HG03039 (cell line): ENCODE measurements at regions not wholly inside any gene's neighbourhood (a gene's known extent, or its start where the extent isn't known, plus 50 kb on each side); places are given as distances from the start of the nearest gene placed in this dataset.
"Not testable (repeated sequence)": the region's sequence is repeated elsewhere in the genome, so short reads cannot be mapped to it uniquely, and the experiment has no call there.

Source experiments
- ATAC-seq: cut with Tn5 transposase; IDR thresholded peaks from one replicate; pipeline ENCODE4 v1.9.1; 2021; ENCODE audit warnings: mild to moderate bottlenecking, moderate library complexity; ENCODE audit not compliant: unreplicated experiment

DNA sequence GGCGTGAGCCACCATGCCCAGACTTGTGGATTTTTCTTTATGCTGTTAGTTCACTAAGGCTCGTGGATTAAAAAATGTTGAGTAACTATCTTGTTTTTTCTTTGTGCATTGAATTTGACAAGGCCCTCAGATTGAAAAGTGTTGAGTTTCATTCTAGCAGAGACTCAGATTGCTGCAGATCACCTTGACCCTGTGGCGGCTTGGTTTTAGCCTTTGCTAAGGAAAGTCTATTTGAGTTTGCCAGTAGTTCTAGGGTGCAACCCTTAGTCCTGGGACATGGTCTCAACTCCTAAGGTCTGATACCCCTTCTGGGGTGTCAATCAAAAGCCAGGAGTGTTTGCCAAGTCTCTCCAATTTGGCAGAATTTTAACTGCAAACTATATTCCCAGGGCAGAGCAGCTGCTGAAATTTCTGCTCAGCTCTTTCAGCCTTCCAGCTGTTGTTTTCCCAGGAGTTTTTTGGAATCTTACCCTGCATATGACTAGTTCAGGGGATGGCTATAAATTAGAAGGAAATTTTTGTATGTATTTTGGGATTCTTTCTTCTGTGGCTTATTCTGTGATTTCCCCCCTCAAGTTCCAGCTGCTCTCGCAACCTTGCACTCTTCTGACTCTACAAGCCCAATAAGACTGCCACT, 84.3 kb upstream of the HAND1 start:
- no peak for ATAC-seq

DNA sequence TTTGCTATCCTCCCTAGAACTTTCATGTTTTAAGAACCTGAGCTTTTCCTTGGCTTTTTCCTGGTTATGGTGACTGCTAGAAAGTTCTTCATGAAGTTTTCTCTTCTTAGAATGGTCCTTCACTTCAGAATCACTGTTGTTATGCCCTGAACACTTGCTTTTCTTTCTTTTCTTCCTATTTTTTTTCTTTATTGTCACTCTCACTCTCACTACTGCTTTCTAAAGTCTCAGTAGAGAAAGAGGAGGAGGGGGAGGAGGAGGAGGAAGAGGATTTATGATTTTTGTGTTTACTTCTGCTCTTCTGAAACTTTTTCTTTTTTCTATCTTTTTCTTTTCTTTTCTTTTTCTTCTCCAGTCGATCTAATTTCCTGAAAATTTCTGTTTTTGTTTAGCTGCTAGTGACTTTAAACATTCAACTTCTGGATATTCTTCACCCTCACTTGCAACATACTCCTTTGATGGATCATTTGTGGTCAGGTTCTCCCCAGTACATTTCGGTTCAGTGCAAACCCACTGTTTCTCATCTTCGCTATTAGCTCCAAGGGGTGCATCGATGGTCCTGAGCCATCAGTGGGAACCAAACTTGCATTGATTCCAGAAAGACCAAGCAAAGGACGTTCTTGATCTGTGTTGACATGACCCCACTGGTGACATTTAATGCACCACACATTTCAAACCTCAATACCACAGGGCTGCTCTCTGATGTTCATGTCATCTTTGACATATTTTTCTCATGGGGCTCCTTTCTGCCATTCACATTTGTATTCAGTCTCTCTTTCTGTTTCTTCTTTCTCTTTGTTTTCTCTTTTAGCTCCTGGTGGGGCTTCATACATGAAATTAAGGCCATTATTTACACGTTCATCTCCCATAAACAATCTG, 81.6 kb upstream of the HAND1 start:
- ATAC-seq = no peak

DNA sequence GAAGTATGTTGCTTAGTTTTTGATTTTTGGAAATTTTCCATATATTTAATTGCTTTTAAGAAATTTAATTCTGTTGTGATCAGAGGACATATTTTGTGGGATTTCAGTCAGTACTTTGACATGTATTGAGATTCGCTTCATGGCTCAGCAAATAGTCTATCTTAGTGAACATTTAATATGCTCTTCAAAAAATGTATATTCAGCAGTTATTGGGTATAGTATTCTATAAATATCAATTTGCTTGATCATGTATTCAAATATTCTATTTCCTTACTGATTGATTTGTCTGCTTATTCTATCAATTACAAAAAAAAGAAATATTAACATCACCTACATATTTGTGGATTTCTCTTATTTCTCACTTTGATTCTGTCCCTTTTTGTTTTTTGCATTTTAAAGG, 79.5 kb upstream of the HAND1 start:
- ATAC-seq = no peak

DNA sequence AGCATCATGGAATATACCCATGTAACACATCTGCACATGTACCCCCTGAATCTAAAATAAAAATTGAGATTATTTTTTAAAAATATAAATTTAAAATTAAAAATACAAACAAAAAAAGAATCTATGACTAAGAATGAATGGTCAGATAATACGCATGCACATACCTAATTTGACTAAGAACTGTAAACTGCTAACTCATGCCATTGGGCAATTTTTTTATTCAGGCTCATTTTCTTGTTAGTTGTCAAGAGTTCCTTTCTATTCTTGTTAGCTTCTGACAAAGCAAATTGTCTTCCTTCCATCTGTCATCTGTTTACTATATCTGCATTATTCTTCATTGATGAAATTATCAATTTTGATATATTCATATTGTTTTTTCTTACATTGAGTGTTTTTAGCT, 69.5 kb upstream of the HAND1 start:
- no peak for ATAC-seq

DNA sequence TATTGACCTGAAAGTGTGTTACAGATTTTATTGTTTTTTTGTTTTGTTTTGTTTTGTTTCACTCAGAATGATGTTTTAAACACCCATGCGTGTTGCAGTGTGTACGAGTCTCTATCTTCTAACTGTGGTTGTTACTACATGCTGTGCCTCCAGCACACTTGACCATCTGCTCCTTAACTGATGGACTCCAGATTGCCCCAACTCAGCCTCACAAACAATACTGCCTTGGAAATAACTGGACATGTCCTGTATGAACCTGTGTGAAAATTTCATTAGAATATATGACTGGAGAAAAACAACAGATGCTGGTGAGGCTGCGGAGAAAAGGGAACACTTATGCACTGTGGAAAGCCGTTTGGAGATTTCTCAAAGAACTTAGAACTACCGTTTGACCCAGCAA, 68.7 kb upstream of the HAND1 start:
- ATAC-seq = no peak

DNA sequence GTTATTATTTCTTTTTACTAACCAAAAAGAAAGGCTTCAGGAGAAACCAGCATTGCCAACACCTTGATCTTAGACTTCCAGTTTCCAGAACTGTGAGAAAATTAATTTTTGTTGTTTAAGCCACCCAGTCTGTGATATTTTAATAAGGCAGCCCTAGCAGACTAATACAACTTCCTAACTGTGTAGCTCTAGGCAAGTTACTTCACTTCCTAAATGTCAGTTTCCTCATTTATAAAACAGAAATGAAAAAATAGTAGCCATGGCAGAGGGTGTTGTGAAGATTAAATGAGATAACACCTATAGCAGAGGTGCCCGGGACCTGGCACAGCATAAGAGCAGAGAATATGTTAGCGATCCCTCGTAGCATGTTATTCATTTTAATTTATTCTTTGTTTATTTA, 66.6 kb upstream of the HAND1 start:
- ATAC-seq = no peak

DNA sequence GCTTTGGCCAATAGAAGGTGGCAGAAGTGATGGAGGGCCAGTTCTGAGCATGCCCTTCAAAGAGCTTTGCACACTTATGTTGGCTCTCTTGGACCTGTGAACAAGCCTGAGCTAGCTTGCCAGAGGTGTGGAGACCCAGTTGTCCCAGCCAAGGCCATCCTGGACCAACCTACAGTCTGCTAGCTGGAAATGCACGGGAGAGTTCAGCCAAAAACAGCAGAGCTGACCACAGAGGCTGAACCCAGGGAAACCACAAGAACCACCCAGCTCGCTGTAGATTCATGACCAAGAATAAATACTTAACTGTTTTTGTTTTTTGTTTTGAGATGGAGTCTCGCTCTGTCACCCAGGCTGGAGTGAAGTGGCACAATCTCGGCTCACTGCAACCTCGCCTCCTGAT, 65.4 kb upstream of the HAND1 start:
- no peak for ATAC-seq

DNA sequence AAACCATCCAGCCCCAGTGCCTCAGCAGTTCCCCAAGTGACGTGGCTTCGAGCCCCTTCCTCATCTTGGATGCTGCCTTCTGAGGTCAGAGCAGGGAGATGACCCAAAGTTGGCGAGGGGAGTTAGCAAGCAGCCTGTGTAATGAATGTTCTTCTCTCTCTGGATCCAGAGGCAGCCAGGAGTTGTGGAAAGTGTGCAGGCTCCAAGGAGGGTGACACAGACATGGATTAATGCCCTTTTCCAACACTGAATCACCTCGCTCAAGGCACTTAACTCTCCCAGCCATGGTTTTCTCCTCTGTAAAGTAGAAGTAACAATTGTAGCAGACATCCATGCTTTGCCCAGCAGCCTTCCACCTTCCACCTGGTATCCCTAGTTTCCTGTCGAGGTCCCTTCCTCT, 64.6 kb upstream of the HAND1 start:
- ATAC-seq = no peak

DNA sequence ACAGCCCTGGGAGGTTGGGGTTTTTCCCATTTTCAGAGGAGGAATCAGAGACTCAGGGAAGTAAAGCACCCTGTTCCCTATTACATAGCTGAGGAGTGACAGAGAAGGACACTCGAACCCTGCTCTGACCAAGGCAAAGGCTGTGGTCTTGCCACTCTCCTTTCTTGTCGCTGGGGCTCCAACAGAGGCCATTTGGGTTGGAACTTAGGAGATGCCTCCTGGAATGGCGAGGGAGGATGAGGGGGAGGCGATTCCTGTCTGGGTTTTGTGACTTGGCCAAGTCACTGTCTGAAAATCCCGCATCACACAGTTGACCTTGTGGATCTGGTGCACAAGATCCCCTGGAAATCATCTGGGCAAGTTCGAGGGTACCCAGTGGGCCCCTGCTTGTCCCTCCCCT, 64.0 kb upstream of the HAND1 start:
- no peak for ATAC-seq

DNA sequence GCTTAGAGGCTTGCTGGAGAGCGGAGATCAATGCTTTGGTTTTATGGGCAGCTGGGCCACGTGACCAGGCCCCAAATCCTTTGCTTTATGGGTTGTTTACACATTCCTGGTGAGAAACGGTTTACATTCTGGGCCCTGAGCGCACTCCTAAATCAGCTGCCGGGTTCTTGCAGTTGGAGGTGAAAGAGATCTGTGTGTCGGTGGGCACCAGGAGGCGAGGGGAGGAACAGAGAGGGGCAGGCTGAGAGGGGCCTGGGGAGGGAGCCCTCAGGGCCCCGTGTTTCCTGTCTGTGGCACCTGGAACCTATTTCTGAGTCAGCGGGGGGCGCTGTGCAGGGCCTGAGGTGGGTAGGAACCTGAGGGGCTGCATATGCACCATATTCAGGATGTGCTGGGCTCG, 63.5 kb upstream of the HAND1 start:
- ATAC-seq = no peak

DNA sequence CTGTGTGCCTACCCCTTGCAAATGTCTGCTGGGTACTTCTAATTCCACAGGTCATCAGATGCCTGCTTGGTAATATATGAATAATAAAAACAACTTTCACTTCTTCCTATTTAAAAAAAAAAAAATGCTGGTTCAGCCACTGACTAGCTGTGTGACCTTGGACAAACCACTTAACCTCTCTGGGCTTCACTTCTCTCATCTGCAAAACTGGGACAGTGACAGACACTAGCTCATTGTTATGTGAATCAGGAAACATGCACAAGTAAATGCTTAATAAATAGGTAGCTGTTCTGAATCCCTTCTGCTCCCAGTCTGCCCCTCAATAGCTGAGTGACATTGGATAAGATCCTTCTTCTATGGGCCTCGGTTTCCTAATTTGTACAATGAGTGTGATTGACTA, 62.6 kb upstream of the HAND1 start:
- no peak for ATAC-seq

DNA sequence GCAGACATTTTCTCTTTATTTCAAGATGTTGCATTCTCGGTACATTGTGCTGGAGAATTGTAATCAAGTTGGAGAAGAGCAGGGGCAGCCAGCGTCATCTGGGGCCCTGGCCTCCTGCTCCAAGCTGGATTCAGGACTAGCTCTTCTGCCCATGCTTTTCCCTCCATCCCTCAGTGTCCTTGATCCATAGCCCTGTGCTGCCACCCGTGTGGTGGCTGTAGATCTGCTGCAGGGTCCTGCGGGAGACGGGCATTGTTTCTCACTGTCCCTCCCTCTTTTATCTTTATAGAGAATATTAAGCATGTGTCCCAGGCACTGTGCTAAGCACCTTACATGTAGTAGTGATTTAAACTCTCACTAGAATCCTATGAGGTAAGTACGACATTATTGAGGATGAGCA, 60.5 kb upstream of the HAND1 start:
- ATAC-seq = no peak

DNA sequence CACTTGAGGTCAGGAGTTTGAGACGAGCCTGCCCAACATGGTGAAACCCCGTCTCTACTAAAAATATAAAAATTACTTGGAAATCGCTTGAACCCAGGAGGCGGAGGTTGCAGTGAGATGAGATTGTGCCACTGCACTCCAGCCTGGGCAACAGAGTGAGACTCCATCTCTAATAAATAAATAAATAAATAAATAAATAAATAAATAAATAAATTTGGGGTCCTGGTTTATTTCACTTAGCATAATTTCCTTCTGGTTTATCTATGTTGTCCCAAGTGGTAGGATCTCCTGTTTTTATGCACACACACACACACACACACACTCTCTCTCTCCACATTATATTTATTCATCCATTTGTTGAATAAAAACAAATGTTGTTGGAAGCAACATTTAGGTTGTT, 58.4 kb upstream of the HAND1 start:
- ATAC-seq = not testable (repeated sequence)

DNA sequence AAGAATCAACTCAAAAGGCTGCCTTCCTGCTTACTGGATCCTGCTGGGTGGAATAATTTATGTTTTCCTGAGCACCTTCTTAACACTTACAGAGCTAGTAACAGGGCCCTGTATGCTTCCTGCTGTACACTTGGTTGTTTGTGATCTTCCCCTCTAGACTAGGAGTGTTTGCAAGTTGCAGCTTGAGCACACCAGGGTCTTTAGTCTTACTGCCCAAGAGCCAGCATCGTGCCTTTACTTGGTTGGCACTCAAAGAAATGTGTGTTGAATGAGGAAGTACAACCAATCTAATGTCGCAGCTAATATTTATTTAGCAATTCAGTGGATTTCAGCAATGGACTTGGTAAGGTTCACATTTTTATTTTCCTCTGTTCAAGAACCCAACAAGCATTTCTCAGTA, 57.5 kb upstream of the HAND1 start:
- ATAC-seq = no peak

DNA sequence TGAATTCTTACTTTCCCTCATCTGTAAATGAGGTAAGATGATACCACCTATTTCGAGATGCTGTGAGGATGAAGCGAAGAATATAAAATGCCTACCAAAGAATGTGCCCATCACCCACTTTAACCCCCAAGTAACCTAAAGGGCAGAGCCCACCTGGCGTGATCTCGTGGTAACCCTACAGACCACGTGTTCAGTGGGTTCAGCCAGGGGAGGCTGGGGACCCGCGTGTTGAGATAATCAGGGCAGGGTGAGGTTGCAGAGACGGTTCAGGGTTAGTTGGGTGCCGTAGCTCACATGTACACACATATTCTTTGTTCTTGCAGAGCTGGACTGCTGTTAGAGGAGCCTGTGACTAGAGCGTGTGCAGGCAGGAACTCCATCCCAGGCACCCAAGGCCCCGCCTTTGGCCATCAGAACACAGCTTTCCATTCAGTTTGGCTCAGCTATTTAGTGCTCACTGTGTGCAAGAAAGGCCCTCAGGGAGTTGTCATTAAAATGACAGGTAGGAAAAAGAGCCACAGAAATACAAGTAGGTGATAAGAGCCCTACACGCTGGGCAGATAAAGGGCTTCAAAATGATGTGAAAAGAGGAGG, 56.5 kb upstream of the HAND1 start:
- ATAC-seq = no peak

DNA sequence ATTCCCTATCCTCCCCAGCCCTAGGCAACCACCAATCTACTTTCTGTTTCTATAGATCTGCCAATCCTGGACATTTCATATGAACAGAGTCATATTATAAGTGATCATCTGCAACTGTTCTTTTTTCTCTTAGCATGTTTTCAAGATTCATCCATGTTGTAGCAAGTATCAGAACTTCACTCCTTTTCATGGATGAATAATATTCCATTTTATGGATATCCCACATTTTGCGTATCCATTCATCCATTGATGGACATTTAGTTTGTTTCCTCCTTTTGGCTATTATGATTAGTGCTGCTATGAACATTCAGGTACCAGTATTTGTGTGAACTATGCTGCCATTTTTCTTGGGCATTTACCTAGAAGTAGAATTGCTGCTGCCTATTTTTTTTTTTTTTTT, 51.3 kb upstream of the HAND1 start:
- no peak for ATAC-seq

DNA sequence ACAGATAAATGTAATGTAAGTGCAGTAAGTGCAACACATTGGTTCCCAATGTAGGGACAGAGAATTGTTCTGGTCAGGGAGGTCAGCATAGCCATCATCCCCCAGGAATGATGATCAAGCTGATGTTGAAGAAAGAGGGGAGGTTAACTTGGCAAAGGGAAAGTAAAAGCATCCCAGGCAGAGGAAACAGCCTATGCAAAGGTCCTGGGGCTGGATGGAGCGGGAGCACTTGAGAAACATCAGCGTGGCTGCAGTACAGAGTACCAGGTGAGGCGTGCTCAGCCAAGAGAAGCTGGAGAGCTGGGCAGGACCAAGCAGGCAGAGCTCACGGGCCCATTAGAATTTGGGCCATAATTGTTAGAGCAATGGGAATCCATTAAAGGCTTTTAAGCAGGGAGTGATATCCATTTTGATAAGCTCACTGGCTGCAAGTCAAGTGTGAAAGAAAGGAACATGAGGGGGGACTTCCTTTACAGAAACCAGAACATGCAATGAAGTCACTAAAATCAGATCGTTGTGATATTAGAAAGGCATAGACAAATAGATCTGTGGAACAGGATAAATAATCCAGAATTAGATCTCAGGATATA, 50.1 kb upstream of the HAND1 start:
- no peak for ATAC-seq
